ENCODE measurements at regions not wholly inside any gene's neighbourhood (a gene's known extent, or its start where the extent isn't known, plus 50 kb on each side); places are given as distances from the start of the nearest gene placed in this dataset.
"Not testable (repeated sequence)": the region's sequence is repeated elsewhere in the genome, so short reads cannot be mapped to it uniquely, and the experiment has no call there.

- no peak overlapping the region for H3K4me3 Mint-ChIP-seq
These were observed 141.3 kb downstream of the EMP1 start for GRCh38 chr12:13337791-13338190.

GRCh38 chr12:13336216-13336615, 139.7 kb downstream of the EMP1 start:
- Histone ChIP-seq H3K27ac (ENCODE audit: low read length) (no peak overlapping the region), H3K27me3 (ENCODE audit: control insufficient read depth, insufficient read depth, low read length) (no peaks in the 10 kb centered on the region), H3K36me3 (ENCODE audit: control insufficient read depth, insufficient read depth, low read length) (no peaks in the 10 kb centered on the region), H3K4me3 (ENCODE audit: low read length) (no peak overlapping the region), H3K9me3 (ENCODE audit: control insufficient read depth, insufficient read depth, low read length) (no peaks in the 10 kb centered on the region), H3K4me1 (ENCODE audit: control insufficient read depth, insufficient read depth, low read length) (no peaks in the 10 kb centered on the region)
- Mint-ChIP-seq H3K36me3 (no peaks in the 10 kb centered on the region), H3K4me3 (no peak overlapping the region), H3K27me3 (ENCODE audit: low read depth in 2 of 2) (peaks cover 8 to 20% of the 10 kb centered on the region in 2 donors), H3K27ac (no peak overlapping the region), H3K9me3 (no peaks in the 10 kb centered on the region), H3K4me1 (no peaks in the 10 kb centered on the region)
- WGBS (ENCODE audit: insufficient coverage), result 84% methylated on average over 4 of the region's 4 CpGs
- TF ChIP-seq CTCF (IDR thresholded peaks at IDR 0.05), result no peak
- ATAC-seq (no peak), DNase-seq (no peak)
- intact Hi-C loops (cut with micrococcal nuclease), result no loop called here

More at GRCh38 chr12:13337791-13338190, 141.3 kb downstream of the EMP1 start:
- no peak overlapping the region for H3K27ac Mint-ChIP-seq
- H3K9me3 Mint-ChIP-seq, result no peaks in the 10 kb centered on the region
- H3K4me3 ChIP-seq (ENCODE audit: low read length), result no peak overlapping the region
- no peak for TF ChIP-seq CTCF (IDR thresholded peaks at IDR 0.05)
- no peaks in the 10 kb centered on the region for H3K36me3 ChIP-seq (ENCODE audit: control insufficient read depth, insufficient read depth, low read length)
- 74% methylated on average over 6 of the region's 6 CpGs for WGBS (ENCODE audit: insufficient coverage)
- H3K27me3 Mint-ChIP-seq (ENCODE audit: low read depth in 2 of 2), result peaks cover 6 to 16% of the 10 kb centered on the region in 2 donors
- DNase-seq (no peak), ATAC-seq (no peak)
- H3K9me3 ChIP-seq (ENCODE audit: control insufficient read depth, insufficient read depth, low read length), result no peaks in the 10 kb centered on the region
- no peaks in the 10 kb centered on the region for H3K4me1 ChIP-seq (ENCODE audit: control insufficient read depth, insufficient read depth, low read length)
- no peaks in the 10 kb centered on the region for H3K36me3 Mint-ChIP-seq
- H3K4me1 Mint-ChIP-seq, result no peaks in the 10 kb centered on the region
- no peaks in the 10 kb centered on the region for H3K27me3 ChIP-seq (ENCODE audit: control insufficient read depth, insufficient read depth, low read length)
- no peak overlapping the region for H3K27ac ChIP-seq (ENCODE audit: low read length)
- intact Hi-C loops (cut with micrococcal nuclease), result no loop called here

GRCh38 chr12:13328535-13328934, 132.0 kb downstream of the EMP1 start:
- H3K4me3 ChIP-seq (ENCODE audit: low read length), result no peak overlapping the region
- no peak for TF ChIP-seq CTCF (IDR thresholded peaks at IDR 0.05)
- H3K27ac Mint-ChIP-seq, result no peak overlapping the region
- no peaks in the 10 kb centered on the region for H3K4me1 ChIP-seq (ENCODE audit: control insufficient read depth, insufficient read depth, low read length)
- no peak overlapping the region for H3K27ac ChIP-seq (ENCODE audit: low read length)
- peaks cover 17 to 45% of the 10 kb centered on the region in 2 donors for H3K27me3 Mint-ChIP-seq (ENCODE audit: low read depth in 2 of 2)
- H3K9me3 ChIP-seq (ENCODE audit: control insufficient read depth, insufficient read depth, low read length), result no peaks in the 10 kb centered on the region
- no peaks in the 10 kb centered on the region for H3K36me3 ChIP-seq (ENCODE audit: control insufficient read depth, insufficient read depth, low read length)
- no peak overlapping the region for H3K4me3 Mint-ChIP-seq
- intact Hi-C loops (cut with micrococcal nuclease), result no loop called here
- peaks cover 3% of the 10 kb centered on the region for H3K27me3 ChIP-seq (ENCODE audit: control insufficient read depth, insufficient read depth, low read length)
- H3K9me3 Mint-ChIP-seq, result no peaks in the 10 kb centered on the region
- no peaks in the 10 kb centered on the region for H3K36me3 Mint-ChIP-seq
- 89% methylated on average over 3 of the region's 3 CpGs for WGBS (ENCODE audit: insufficient coverage)
- no peak for ATAC-seq
- no peak for DNase-seq
- no peaks in the 10 kb centered on the region for H3K4me1 Mint-ChIP-seq

- Histone ChIP-seq H3K27me3 (ENCODE audit: control insufficient read depth, insufficient read depth, low read length) (peaks cover 3% of the 10 kb centered on the region), H3K9me3 (ENCODE audit: control insufficient read depth, insufficient read depth, low read length) (no peaks in the 10 kb centered on the region), H3K27ac (ENCODE audit: low read length) (no peak overlapping the region), H3K36me3 (ENCODE audit: control insufficient read depth, insufficient read depth, low read length) (no peaks in the 10 kb centered on the region), H3K4me1 (ENCODE audit: control insufficient read depth, insufficient read depth, low read length) (no peaks in the 10 kb centered on the region), H3K4me3 (ENCODE audit: low read length) (no peak overlapping the region)
- no peak for DNase-seq
- no peak for TF ChIP-seq CTCF (IDR thresholded peaks at IDR 0.05)
- Mint-ChIP-seq H3K27ac (no peak overlapping the region), H3K27me3 (ENCODE audit: low read depth in 2 of 2) (peaks cover 17 to 37% of the 10 kb centered on the region in 2 donors), H3K9me3 (no peaks in the 10 kb centered on the region), H3K4me1 (no peaks in the 10 kb centered on the region), H3K4me3 (no peak overlapping the region), H3K36me3 (no peaks in the 10 kb centered on the region)
- intact Hi-C loops (cut with micrococcal nuclease), result no loop called here
- WGBS (ENCODE audit: insufficient coverage), result 85% methylated on average over 4 of the region's 4 CpGs
- ATAC-seq, result no peak
These were observed 129.6 kb downstream of the EMP1 start for GRCh38 chr12:13326076-13326475.

GRCh38 chr12:13325037-13325436, 128.5 kb downstream of the EMP1 start:
- H3K4me3 Mint-ChIP-seq; H3K4me1 Mint-ChIP-seq; H3K4me1 ChIP-seq (ENCODE audit: control insufficient read depth, insufficient read depth, low read length); H3K36me3 ChIP-seq (ENCODE audit: control insufficient read depth, insufficient read depth, low read length); H3K27ac Mint-ChIP-seq; DNase-seq; H3K4me3 ChIP-seq (ENCODE audit: low read length); H3K36me3 Mint-ChIP-seq; H3K9me3 Mint-ChIP-seq; H3K27me3 ChIP-seq (ENCODE audit: control insufficient read depth, insufficient read depth, low read length); H3K9me3 ChIP-seq (ENCODE audit: control insufficient read depth, insufficient read depth, low read length); H3K27ac ChIP-seq (ENCODE audit: low read length); intact Hi-C loops (cut with micrococcal nuclease); ATAC-seq: not testable (repeated sequence)
- WGBS (ENCODE audit: insufficient coverage), result 89% methylated on average over 1 of the region's 3 CpGs
- peaks cover 13 to 26% of the 10 kb centered on the region in 2 donors for H3K27me3 Mint-ChIP-seq (ENCODE audit: low read depth in 2 of 2)
